Caco-2 (cell line): ENCODE measurements at regions not wholly inside any gene's neighbourhood (a gene's known extent, or its start where the extent isn't known, plus 50 kb on each side); places are given as distances from the start of the nearest gene placed in this dataset.

ENCODE experiments used
- BruUV-seq: library from RNA; stranded (reverse); fragments of 400-500 nt; replicated peaks from 2 replicates; lab custom pipeline; 2021; lab: Mats Ljungman, UMichigan
- CTCF ChIA-PET: fragments of 300-600 bp; sonication (Branson Sonifier 250); formaldehyde crosslinking; loops from one replicate; lab custom pipeline; 2022; ENCODE audit warnings: antibody characterized with exemption; lab: Charles Lee
- POLR2A ChIA-PET: fragments of 300-600 bp; sonication (Branson Sonifier 250); formaldehyde crosslinking; loops from one replicate; lab custom pipeline; 2022; ENCODE audit warnings: antibody characterized with exemption; lab: Charles Lee
- DNase-seq, 2 experiments: peaks; one replicate each; pipeline versions ENCODE4 v3.0.0 to v3.0.0-alpha.2; 2020 to 2022
- H3K27me3 ChIP-seq: replicated peaks from 2 replicates; pipeline ENCODE4 v1.6.0; 2011; ENCODE audit warnings: low read length; ENCODE audit not compliant: control insufficient read depth, insufficient read depth
- H3K36me3 ChIP-seq: 2 replicates; pipeline ENCODE4 v1.5.1; 2011; ENCODE audit warnings: low read length; ENCODE audit not compliant: control insufficient read depth, insufficient read depth
- H3K4me1 ChIP-seq: fragments of 250-450 bp; sonication (Bioruptor Pico); 2 replicates; pipeline ENCODE4 v1.5.1; 2020; ENCODE audit warnings: mild to moderate bottlenecking
- H3K4me3 ChIP-seq: 2 replicates; pipeline ENCODE4 v1.5.1; 2011; ENCODE audit warnings: low read depth, mild to moderate bottlenecking, control low read depth, low read length
- H3K9me3 ChIP-seq: fragments of 250-450 bp; sonication (Bioruptor Pico); 2 replicates; pipeline ENCODE4 v1.5.1; 2020; ENCODE audit warnings: mild to moderate bottlenecking, moderate library complexity
- H3K27ac Mint-ChIP-seq: one replicate; pipeline ENCODE4 v1.8.0; 2022; ENCODE audit warnings: mixed read lengths; ENCODE audit not compliant: unreplicated experiment
- H3K27me3 Mint-ChIP-seq: one replicate; pipeline ENCODE4 v1.8.0; 2022; ENCODE audit warnings: mixed read lengths; ENCODE audit not compliant: insufficient read depth, unreplicated experiment
- H3K36me3 Mint-ChIP-seq: one replicate; pipeline ENCODE4 v1.8.0; 2022; ENCODE audit warnings: mild to moderate bottlenecking, mixed read lengths; ENCODE audit not compliant: insufficient read depth, unreplicated experiment
- H3K4me1 Mint-ChIP-seq: one replicate; pipeline ENCODE4 v1.8.0; 2022; ENCODE audit warnings: low read depth, mixed read lengths; ENCODE audit not compliant: unreplicated experiment
- H3K4me3 Mint-ChIP-seq: one replicate; pipeline ENCODE4 v1.8.0; 2022; ENCODE audit warnings: mild to moderate bottlenecking, moderate library complexity, mixed read lengths; ENCODE audit not compliant: unreplicated experiment
- H3K9me3 Mint-ChIP-seq: one replicate; pipeline ENCODE4 v1.8.0; 2022; ENCODE audit warnings: mixed read lengths; ENCODE audit not compliant: unreplicated experiment
- intact Hi-C: fragments of 100-400 bp; cut with micrococcal nuclease; formaldehyde crosslinking; loops from one replicate; pipeline ENCODE4 v1.10.0; 2022; ENCODE audit not compliant: unreplicated experiment
- TF ChIP-seq, protein P1 (sequence below), 2 experiments: fragments of 200-600 bp in 1 of 2; IDR thresholded peaks; 1 replicate in 1 of 2; 2 replicates in 1 of 2; pipeline versions ENCODE4 v1.5.1 to v1.8.0; 2011 to 2022; ENCODE audit warnings: antibody characterized with exemption in 1 of 2, control low read depth in 1 of 2, inconsistent platforms in 1 of 2, low read depth in 1 of 2, low read length in 1 of 2, mild to moderate bottlenecking in 1 of 2, moderate library complexity in 1 of 2; ENCODE audit not compliant: insufficient read depth in 1 of 2, severe bottlenecking in 1 of 2, unreplicated experiment in 1 of 2

DNA sequence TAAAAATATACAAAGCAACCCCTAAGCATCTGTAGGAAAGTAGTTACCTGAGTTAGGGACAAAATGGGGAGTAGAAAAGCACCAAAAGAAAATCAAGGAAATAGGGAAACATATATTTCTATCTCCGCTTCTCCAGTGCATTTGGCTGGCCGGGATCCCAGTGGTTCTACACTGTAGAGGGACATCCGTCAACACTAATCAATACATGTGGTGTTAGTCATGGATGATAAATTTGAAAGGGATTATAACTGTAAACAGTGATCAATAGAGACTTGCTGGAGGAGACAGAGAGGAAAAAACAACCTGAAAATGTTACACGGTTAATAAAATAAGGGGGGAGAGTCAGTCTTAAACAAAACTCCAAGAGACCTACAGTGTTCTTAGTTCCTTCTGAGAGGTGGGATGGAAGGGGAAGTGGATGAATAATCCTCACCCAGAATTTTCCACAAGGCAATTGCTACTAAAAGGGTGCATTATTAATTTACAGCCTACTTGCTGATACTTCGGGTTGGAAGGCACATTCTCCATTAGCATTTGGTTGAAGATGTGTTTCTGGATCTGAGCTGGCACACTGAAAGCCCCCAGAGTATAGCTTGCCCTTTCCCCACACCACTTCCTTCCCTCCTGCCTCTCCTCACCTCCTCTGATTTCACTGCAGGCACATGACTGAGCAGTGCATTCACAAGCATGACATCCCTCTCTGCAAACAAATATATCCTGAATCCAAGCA is 530.0 kb downstream of the BCL11A start:
- intact Hi-C loops: no loop called here
- peaks cover 10% of the 10 kb centered on the region for H3K9me3 Mint-ChIP-seq
- no peak overlapping the region for H3K27ac Mint-ChIP-seq
- no peaks in the 10 kb centered on the region for H3K4me1 Mint-ChIP-seq
- no peak for DNase-seq
- no peak overlapping the region for H3K4me3 Mint-ChIP-seq
- BruUV-seq: no TSS peak
- CTCF ChIA-PET: no interaction called here
- TF ChIP-seq, protein P1, sequence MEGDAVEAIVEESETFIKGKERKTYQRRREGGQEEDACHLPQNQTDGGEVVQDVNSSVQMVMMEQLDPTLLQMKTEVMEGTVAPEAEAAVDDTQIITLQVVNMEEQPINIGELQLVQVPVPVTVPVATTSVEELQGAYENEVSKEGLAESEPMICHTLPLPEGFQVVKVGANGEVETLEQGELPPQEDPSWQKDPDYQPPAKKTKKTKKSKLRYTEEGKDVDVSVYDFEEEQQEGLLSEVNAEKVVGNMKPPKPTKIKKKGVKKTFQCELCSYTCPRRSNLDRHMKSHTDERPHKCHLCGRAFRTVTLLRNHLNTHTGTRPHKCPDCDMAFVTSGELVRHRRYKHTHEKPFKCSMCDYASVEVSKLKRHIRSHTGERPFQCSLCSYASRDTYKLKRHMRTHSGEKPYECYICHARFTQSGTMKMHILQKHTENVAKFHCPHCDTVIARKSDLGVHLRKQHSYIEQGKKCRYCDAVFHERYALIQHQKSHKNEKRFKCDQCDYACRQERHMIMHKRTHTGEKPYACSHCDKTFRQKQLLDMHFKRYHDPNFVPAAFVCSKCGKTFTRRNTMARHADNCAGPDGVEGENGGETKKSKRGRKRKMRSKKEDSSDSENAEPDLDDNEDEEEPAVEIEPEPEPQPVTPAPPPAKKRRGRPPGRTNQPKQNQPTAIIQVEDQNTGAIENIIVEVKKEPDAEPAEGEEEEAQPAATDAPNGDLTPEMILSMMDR (IDR thresholded peaks at IDR 0.05; ENCODE audit: insufficient read depth in 1 of 2, low read depth in 1 of 2, low read length in 1 of 2, severe bottlenecking in 1 of 2, unreplicated experiment in 1 of 2): no peak
- POLR2A ChIA-PET: no interaction called here
- no peak overlapping the region for H3K4me3 ChIP-seq
- no peaks in the 10 kb centered on the region for H3K27me3 Mint-ChIP-seq
- no peaks in the 10 kb centered on the region for H3K27me3 ChIP-seq
- H3K9me3 ChIP-seq: no peaks in the 10 kb centered on the region; the same call in 1 of the 2 replicates
- H3K4me1 ChIP-seq: no peaks in the 10 kb centered on the region
- H3K36me3 Mint-ChIP-seq: no peaks in the 10 kb centered on the region
- no peaks in the 10 kb centered on the region for H3K36me3 ChIP-seq

DNA sequence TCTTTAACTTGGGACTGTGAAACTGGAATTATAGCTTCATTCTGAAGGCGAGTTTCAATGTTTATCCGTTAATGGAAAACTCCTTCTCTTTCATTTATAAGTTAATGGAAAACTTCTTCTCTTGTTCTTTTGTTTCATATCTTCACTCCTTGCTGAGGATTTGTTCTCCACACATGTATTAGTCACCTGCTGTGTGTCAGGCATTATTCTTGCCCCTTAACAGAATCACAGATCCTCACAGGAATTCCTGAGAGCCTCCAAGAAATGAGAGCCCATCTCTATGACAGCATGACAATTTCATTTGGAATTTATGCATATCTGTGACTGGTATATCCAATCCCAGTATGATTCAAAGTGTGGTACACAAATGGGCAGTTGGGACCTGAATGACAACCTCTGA is 545.8 kb downstream of the BCL11A start:
- TF ChIP-seq, protein P1 (IDR thresholded peaks at IDR 0.05; ENCODE audit: insufficient read depth in 1 of 2, low read depth in 1 of 2, low read length in 1 of 2, severe bottlenecking in 1 of 2, unreplicated experiment in 1 of 2): no peak
- CTCF ChIA-PET: no interaction called here
- Histone ChIP-seq H3K36me3 (no peaks in the 10 kb centered on the region), H3K27me3 (no peaks in the 10 kb centered on the region), H3K4me3 (no peak overlapping the region), H3K9me3 (no peaks in the 10 kb centered on the region), H3K4me1 (no peaks in the 10 kb centered on the region)
- no TSS peak for BruUV-seq
- intact Hi-C loops: no loop called here
- no peak for DNase-seq
- H3K27me3 Mint-ChIP-seq: no peaks in the 10 kb centered on the region
- no peaks in the 10 kb centered on the region for H3K9me3 Mint-ChIP-seq
- no peak overlapping the region for H3K4me3 Mint-ChIP-seq
- H3K4me1 Mint-ChIP-seq: no peaks in the 10 kb centered on the region
- no peaks in the 10 kb centered on the region for H3K36me3 Mint-ChIP-seq
- POLR2A ChIA-PET: no interaction called here
- no peak overlapping the region for H3K27ac Mint-ChIP-seq

DNA sequence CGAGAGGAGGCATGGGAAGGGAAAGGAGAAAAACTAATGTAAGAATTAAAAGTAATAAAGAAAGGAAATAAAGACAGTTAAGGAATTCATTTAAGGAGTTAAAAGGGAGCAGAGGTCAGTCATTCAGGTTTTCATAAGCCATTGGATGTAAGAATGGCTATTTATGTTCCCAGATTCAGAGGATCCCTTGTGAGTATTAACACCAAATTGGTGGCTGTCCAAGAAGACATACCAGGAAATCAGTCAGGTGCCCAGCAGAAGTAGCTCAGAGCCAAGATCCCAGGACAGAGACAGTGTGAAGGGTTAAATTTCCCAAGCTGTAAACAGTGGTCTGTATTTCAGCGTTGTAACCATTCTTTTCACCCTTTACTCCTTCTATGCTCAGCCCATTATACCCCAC is 550.4 kb downstream of the BCL11A start:
- Mint-ChIP-seq H3K4me1 (no peaks in the 10 kb centered on the region), H3K27me3 (no peaks in the 10 kb centered on the region), H3K36me3 (no peaks in the 10 kb centered on the region), H3K27ac (no peak overlapping the region), H3K4me3 (no peak overlapping the region), H3K9me3 (no peaks in the 10 kb centered on the region)
- no TSS peak for BruUV-seq
- TF ChIP-seq, protein P1 (IDR thresholded peaks at IDR 0.05; ENCODE audit: insufficient read depth in 1 of 2, low read depth in 1 of 2, low read length in 1 of 2, severe bottlenecking in 1 of 2, unreplicated experiment in 1 of 2): no peak
- Histone ChIP-seq H3K9me3 (no peaks in the 10 kb centered on the region), H3K36me3 (no peaks in the 10 kb centered on the region), H3K27me3 (no peaks in the 10 kb centered on the region), H3K4me3 (no peak overlapping the region), H3K4me1 (no peaks in the 10 kb centered on the region)
- DNase-seq: no peak
- CTCF ChIA-PET: no interaction called here
- intact Hi-C loops: loop anchor here (2.0 kb wide), 2 partner anchors 108 to 116 kb away; no protein-coding TSS in a partner anchor
- POLR2A ChIA-PET: no interaction called here
